Mesothelial cell of epicardium (in vitro differentiated cells): ENCODE measurements at regions not wholly inside any gene's neighbourhood (a gene's known extent, or its start where the extent isn't known, plus 50 kb on each side); places are given as distances from the start of the nearest gene placed in this dataset.

Experiments
- DNase-seq, 2 experiments: peaks; one replicate each; pipeline ENCODE4 v3.0.0; 2021; ENCODE audit warnings: low spot score in 2 of 2; ENCODE audit not compliant: unreplicated experiment in 2 of 2
- H3K27ac Mint-ChIP-seq: 2 replicates; pipeline ENCODE4 v1.8.0; 2021; ENCODE audit warnings: mixed read lengths
- H3K27me3 Mint-ChIP-seq: 2 replicates; pipeline ENCODE4 v1.8.0; 2021; ENCODE audit warnings: low read depth, mixed read lengths
- H3K36me3 Mint-ChIP-seq: 2 replicates; pipeline ENCODE4 v1.8.0; 2021; ENCODE audit warnings: mixed read lengths
- H3K4me1 Mint-ChIP-seq: 2 replicates; pipeline ENCODE4 v1.8.0; 2021; ENCODE audit warnings: mixed read lengths
- H3K4me3 Mint-ChIP-seq: 2 replicates; pipeline ENCODE4 v1.8.0; 2021; ENCODE audit warnings: mild to moderate bottlenecking, moderate library complexity, mixed read lengths
- H3K9me3 Mint-ChIP-seq: 2 replicates; pipeline ENCODE4 v1.8.0; 2021; ENCODE audit warnings: mixed read lengths
- CTCF ChIP-seq: fragments of 200-600 bp; sonication (generic); IDR thresholded peaks from one replicate; pipeline ENCODE4 v1.5.0; 2021; ENCODE audit warnings: antibody characterized with exemption; ENCODE audit not compliant: unreplicated experiment

DNA sequence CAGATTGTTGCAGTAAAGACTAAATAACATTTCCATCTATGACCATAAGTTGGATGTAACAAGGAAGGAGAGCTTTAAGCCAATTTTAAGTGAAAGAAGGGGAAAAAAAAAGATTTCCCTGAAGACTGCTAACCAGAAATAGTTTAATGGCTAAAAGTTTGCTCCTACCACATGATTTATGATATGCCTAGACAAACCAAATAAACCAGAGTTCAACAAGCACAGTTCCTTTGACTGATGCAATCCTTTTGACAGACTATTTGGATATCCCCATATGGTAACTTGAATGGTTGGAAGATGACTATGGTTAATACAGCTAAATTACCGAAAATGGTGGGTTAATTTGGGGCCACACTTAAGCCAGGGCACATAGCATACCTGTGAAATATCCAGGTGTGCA is 338.5 kb downstream of the CETN3 start:
- no peak overlapping the region for H3K27ac Mint-ChIP-seq
- H3K27me3 Mint-ChIP-seq: no peaks in the 10 kb centered on the region
- DNase-seq: no peak
- TF ChIP-seq CTCF: no peak
- no peak overlapping the region for H3K4me3 Mint-ChIP-seq
- H3K4me1 Mint-ChIP-seq: peaks cover 2% of the 10 kb centered on the region
- H3K36me3 Mint-ChIP-seq: peaks cover 2% of the 10 kb centered on the region
- peaks cover 14% of the 10 kb centered on the region for H3K9me3 Mint-ChIP-seq

DNA sequence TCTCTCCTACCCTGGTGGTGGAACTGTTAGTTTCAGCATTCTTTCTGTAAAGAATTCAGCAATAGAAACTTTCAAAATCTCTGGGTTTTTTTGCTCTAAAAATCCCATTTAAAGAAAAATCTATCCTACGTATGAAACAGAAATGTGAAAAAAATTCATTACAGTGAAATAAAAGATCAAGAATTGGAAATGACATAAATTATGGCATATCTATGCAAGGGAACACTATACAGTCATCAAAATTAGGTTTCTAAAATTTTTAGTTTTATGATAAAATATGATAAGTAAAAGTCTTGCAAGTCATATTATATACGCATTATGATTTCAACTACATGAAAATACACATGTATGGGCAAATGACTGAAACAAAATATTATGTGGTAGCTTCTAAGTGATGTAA is 342.6 kb downstream of the CETN3 start:
- no peak for TF ChIP-seq CTCF
- H3K9me3 Mint-ChIP-seq: peaks cover 14% of the 10 kb centered on the region
- no peak for DNase-seq
- H3K4me1 Mint-ChIP-seq: no peaks in the 10 kb centered on the region
- H3K27ac Mint-ChIP-seq: no peak overlapping the region
- H3K4me3 Mint-ChIP-seq: no peak overlapping the region
- peaks cover 3% of the 10 kb centered on the region for H3K36me3 Mint-ChIP-seq
- no peaks in the 10 kb centered on the region for H3K27me3 Mint-ChIP-seq

DNA sequence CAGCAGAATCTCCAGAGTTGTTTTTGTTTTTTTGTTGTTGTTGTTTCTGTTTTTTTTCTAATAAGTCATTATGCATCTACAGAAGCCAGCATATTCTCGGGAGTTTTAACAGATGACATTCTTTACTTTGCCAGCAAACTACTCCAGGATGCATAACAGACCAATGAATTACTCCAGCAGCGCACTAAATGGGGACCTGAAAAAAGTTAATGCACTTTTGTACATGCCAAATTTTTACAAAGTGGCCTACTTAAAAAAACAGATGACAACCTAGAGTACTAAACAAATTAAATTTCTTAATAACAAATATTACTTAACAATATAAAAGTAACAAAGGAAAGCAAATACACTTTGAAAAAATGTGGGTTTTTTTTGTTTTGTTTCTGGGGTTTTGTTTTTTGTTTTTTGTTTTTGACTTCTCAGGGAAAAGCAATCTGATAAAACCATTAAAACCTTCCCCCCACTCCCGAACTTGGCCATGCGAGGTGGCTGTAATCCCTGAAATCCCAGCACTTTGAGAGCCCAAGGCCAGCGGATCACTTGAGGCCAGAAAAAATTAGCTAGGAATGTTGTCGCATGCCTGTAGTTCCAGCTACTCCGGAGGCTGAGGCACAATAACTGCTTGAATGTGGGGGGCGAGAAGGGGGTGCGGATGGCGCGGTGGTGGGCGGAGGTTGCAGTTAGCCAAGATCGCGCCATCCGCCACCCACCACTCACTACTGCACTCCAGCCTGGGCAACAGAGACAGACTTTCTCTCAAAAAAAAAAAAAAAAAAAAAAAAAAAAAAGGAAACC is 352.4 kb downstream of the CETN3 start:
- Mint-ChIP-seq H3K36me3 (peaks cover 1% of the 10 kb centered on the region), H3K4me1 (peaks cover 23% of the 10 kb centered on the region), H3K27me3 (no peaks in the 10 kb centered on the region), H3K27ac (peak overlapping the region; percentile 72), H3K4me3 (peak overlapping the region; percentile 25), H3K9me3 (no peaks in the 10 kb centered on the region)
- DNase-seq: no peak
- TF ChIP-seq CTCF: no peak

- H3K36me3 Mint-ChIP-seq: peaks cover 1% of the 10 kb centered on the region
- peak overlapping the region; percentile 25 for H3K4me3 Mint-ChIP-seq
- no peaks in the 10 kb centered on the region for H3K9me3 Mint-ChIP-seq
- TF ChIP-seq CTCF: no peak
- peaks cover 23% of the 10 kb centered on the region for H3K4me1 Mint-ChIP-seq
- H3K27ac Mint-ChIP-seq: peak overlapping the region; percentile 52
- DNase-seq: no peak
- H3K27me3 Mint-ChIP-seq: no peaks in the 10 kb centered on the region
These were observed 353.7 kb downstream of the CETN3 start for GRCh38 chr5:90055831-90056328.

DNA sequence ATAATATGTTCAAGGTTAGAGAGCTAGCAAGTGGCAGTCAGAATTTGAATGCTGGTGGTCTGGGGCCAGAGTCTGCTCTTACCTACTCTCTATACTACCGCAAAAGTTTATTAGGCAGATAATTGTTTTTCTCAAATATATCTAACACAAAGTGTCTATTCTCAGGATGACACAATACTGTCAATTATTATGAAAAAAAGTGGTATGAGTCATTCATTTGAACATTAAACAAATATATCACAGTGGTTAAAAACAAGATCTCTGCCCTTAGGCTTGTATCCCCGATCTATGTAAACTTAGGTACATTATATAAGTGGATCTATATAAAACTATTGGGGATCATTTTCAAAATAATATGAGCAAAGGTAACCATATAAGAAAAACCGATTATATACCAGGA is 354.9 kb downstream of the CETN3 start:
- Mint-ChIP-seq H3K9me3 (no peaks in the 10 kb centered on the region), H3K27ac (no peak overlapping the region), H3K36me3 (peaks cover 1% of the 10 kb centered on the region), H3K4me3 (no peak overlapping the region), H3K4me1 (peaks cover 23% of the 10 kb centered on the region), H3K27me3 (no peaks in the 10 kb centered on the region)
- DNase-seq: no peak
- TF ChIP-seq CTCF: no peak
